GM12878 (cell line): ENCODE measurements at regions not wholly inside any gene's neighbourhood (a gene's known extent, or its start where the extent isn't known, plus 50 kb on each side); places are given as distances from the start of the nearest gene placed in this dataset.

Experiments used
- ATF3 ChIP-seq: IDR thresholded peaks from 2 replicates; pipeline ENCODE4 v1.6.1; 2011; ENCODE audit warnings: low read depth, mild to moderate bottlenecking, low read length, moderate library complexity, borderline replicate concordance; ENCODE audit errors: extremely low read depth
- BCL11A ChIP-seq: IDR thresholded peaks from 2 replicates; pipeline ENCODE4 v1.6.1; 2011; ENCODE audit warnings: low read depth, low read length
- CTCF ChIP-seq, 3 experiments: IDR thresholded peaks in 2 of 3; conservative IDR thresholded peaks in 1 of 3; 2 replicates each; pipeline ENCODE4 v1.5.1; 2011; ENCODE audit warnings: low read depth in 3 of 3, low read length in 3 of 3, mild to moderate bottlenecking in 3 of 3, control low read depth in 2 of 3, moderate library complexity in 2 of 3, inconsistent platforms in 1 of 3, mixed read lengths in 1 of 3; ENCODE audit not compliant: control insufficient read depth in 2 of 3, insufficient read depth in 1 of 3; ENCODE audit errors: extremely low read depth in 1 of 3
- EGR1 ChIP-seq, 2 experiments: IDR thresholded peaks; 1 replicate in 1 of 2; 2 replicates in 1 of 2; pipeline ENCODE4 v1.6.1; 2011 to 2012; ENCODE audit warnings: low read depth in 2 of 2, low read length in 2 of 2, borderline replicate concordance in 1 of 2, mild to moderate bottlenecking in 1 of 2, moderate library complexity in 1 of 2
- MXI1 ChIP-seq: fragments of 150-350 bp; IDR thresholded peaks from 2 replicates; pipeline ENCODE4 v1.6.1; 2011; ENCODE audit warnings: low read depth, mild to moderate bottlenecking, inconsistent platforms, low read length, improper control_type of control experiment
- NBN ChIP-seq: fragments of 450-650 bp; IDR thresholded peaks from 2 replicates; pipeline ENCODE4 v1.6.1; 2016
- RFX5 ChIP-seq: IDR thresholded peaks from 2 replicates; pipeline ENCODE4 v1.6.1; 2011; ENCODE audit warnings: low read depth, low read length, improper control_type of control experiment
- SIX5 ChIP-seq: IDR thresholded peaks from 2 replicates; pipeline ENCODE4 v1.6.1; 2011; ENCODE audit warnings: mild to moderate bottlenecking, low read depth, low read length, moderate library complexity; ENCODE audit not compliant: severe bottlenecking
- SMARCA5 ChIP-seq: fragments of 450-650 bp; IDR thresholded peaks from 2 replicates; pipeline ENCODE4 v1.6.1; 2017; ENCODE audit warnings: mild to moderate bottlenecking
- ZBED1 ChIP-seq: IDR thresholded peaks from 2 replicates; pipeline ENCODE4 v1.6.1; 2016; ENCODE audit warnings: borderline replicate concordance
- ZBTB11 ChIP-seq: fragments of 450-650 bp; formaldehyde crosslinking; IDR thresholded peaks from 2 replicates; pipeline ENCODE4 v1.5.0; 2022; ENCODE audit warnings: mild to moderate bottlenecking, missing genetic modification characterization
- ZBTB33 ChIP-seq: fragments of 450-650 bp; IDR thresholded peaks from 2 replicates; pipeline ENCODE4 v1.6.1; 2017; ENCODE audit warnings: mild to moderate bottlenecking
- ZNF274 ChIP-seq: IDR thresholded peaks from one replicate; pipeline ENCODE4 v1.8.0; 2011; ENCODE audit not compliant: insufficient read length, insufficient read depth
- ZNF592 ChIP-seq: fragments of 450-650 bp; IDR thresholded peaks from 2 replicates; pipeline ENCODE4 v1.6.1; 2017; ENCODE audit warnings: mild to moderate bottlenecking, moderate library complexity
- ZNF622 ChIP-seq: fragments of 450-650 bp; IDR thresholded peaks from 2 replicates; pipeline ENCODE4 v1.6.1; 2017; ENCODE audit warnings: mild to moderate bottlenecking, inconsistent platforms

- no peak for TF ChIP-seq ZBTB33
- TF ChIP-seq ZNF622, result no peak
- no peak for TF ChIP-seq CTCF (IDR thresholded peaks at IDR 0.05 in 2 of 3, conservative IDR thresholded peaks at IDR 0.05 in 1 of 3; ENCODE audit: control insufficient read depth in 2 of 3, extremely low read depth in 1 of 3, insufficient read depth in 1 of 3, low read depth in 3 of 3, low read length in 3 of 3)
- TF ChIP-seq RFX5, result no peak
- TF ChIP-seq ZNF274, result no peak
- TF ChIP-seq EGR1 (IDR thresholded peaks at IDR 0.05; ENCODE audit: borderline replicate concordance in 1 of 2, low read depth in 2 of 2, low read length in 2 of 2), result no peak
- TF ChIP-seq SIX5, result no peak
- no peak for TF ChIP-seq ZBTB11 (CRISPR knock-in tag)
- no peak for TF ChIP-seq ATF3
- TF ChIP-seq SMARCA5, result no peak
- no peak for TF ChIP-seq BCL11A
- no peak for TF ChIP-seq MXI1
- no peak for TF ChIP-seq ZNF592
- no peak for TF ChIP-seq NBN
- TF ChIP-seq ZBED1, result no peak
These were observed 923.8 kb upstream of the CDH9 start (continued) for GRCh38 chr5:27962198-27962597.
